ENCODE measurements at regions not wholly inside any gene's neighbourhood (a gene's known extent, or its start where the extent isn't known, plus 50 kb on each side); places are given as distances from the start of the nearest gene placed in this dataset.
"Not testable (repeated sequence)": the region's sequence is repeated elsewhere in the genome, so short reads cannot be mapped to it uniquely, and the experiment has no call there.

DNA sequence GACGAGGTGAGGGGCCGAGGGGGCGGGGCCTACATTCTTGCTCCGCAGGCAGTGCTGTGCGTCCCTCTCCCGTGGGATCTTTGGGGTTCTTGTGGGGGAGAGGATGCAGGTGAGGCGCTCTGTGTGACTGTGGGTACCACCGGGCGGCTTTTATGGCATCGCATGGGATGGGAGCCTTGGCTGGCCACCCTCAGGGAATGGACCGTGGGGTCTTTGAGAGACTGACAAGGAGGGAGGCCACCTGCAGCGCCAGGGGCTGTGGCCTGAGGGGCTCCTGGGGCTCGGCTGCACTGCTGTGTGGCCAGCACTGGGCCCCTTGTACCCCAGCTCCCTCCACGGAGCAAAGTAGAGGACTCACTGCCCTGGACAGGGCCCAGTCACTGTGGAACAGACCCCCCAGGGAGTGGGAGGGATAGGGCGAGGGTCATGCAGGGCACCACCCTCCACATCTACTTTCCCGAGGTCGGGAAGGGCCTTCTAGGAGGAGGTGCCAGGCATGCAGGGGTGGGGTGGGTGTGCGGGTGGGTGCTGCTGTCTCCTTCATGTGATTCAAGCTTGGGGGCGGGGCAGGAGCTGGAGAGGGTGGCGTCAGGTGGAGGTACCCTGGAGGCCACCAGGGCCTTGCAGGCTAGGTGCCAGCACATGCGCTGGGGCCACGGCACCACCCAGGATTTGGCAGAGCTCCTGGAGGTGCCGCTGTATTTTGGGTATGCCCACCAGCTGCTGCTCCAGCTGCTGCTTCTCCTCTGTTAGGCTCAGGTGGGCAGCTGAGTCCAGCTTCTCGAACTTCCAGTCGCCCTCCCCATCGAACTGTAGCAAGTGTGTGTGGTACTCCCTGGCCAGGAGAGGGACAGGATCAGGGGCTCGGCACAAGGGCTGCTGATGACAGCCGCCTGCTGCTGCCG lies 1072.4 kb downstream of the RPIA start:
- no peak for ATAC-seq
- peak in 2 of 4 donors; percentile 13 to 20 for DNase-seq
- Histone ChIP-seq H3K4me1 (no peaks in the 10 kb centered on the region), H3K27me3 (peaks cover 0 to 5% of the 10 kb centered on the region in 2 donors), H3K9me3 (peaks cover 0 to 6% (median 0%) of the 10 kb centered on the region in 3 donors), H3K36me3 (replicated peaks in 1 of 2; ENCODE audit: insufficient read depth in 1 of 2, low read depth in 2 of 2) (no peaks in the 10 kb centered on the region), H3K27ac (no peak overlapping the region), H3K4me3 (no peak overlapping the region)
- intact Hi-C loops (cut with DNase I): no loop called here
- TF ChIP-seq CTCF (IDR thresholded peaks at IDR 0.05) (no peak), POLR2A (IDR thresholded peaks at IDR 0.05) (no peak)
- 73 to 75% methylated on average over 25 to 29 of the region's 29 CpGs for WGBS, 2 donors

DNA sequence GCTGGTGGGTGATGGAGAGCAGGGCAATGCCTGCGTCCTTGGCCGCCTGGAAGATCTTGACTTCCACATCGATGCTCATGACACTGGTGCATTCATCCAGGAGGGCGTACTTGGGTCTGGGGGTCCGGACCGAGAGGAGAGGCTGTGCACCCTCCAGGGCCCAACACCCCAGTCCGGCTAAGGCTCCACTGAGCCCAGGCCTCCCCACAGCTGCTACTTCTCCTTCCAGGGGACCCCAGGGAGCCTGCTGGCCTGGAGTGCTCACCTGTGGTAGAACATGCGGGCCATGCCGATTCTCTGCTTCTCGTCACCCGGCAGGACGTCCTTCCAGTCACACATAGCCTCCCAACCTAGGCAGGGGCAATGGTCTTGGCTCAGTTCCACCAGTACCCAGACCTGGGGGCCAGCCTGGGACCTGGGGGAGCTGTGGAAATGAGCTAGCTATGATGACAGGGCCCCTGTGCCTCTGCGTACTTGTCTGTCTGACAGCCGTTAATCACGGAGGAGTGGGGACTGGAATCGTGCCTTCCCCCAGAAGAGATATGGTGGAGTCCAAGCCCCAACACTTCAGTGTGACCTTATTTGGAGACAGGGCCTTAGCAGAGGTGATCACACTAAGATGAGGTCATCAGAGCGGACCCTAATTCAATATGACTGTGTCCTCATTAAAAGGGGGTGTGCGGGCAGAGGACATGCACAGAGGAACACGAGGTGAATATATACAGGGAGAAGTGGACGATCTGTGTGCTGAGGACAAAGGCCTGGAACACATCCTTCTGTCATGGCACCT lies 1073.3 kb downstream of the RPIA start:
- H3K27ac ChIP-seq; H3K27me3 ChIP-seq; H3K4me3 ChIP-seq; H3K9me3 ChIP-seq; H3K36me3 ChIP-seq (replicated peaks in 1 of 2; ENCODE audit: insufficient read depth in 1 of 2, low read depth in 2 of 2); intact Hi-C loops (cut with DNase I); H3K4me1 ChIP-seq; ATAC-seq: not testable (repeated sequence)
- 78 to 88% methylated on average over 9 to 20 of the region's 20 CpGs for WGBS, 2 donors
- DNase-seq: peak in 1 of 4 donors; percentile 16

DNA sequence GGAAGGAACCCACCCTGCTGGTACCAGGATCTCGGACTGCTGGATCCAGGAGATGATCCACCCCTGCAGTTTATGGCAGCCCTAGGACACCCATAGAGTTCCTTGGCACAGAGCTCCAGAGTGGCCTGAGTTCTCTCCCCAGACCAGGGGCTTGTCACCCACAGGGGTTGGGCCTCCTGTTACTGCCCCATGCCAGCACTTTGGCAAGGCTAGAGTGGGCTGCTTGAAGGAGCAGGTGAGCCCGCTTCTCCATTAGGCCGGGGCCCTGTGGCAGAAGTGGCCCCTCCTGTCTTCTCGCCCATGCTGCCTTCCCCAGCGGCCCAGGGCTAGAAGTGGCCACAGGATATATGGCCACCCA lies 1073.9 kb downstream of the RPIA start:
- H3K27me3 ChIP-seq; H3K36me3 ChIP-seq (replicated peaks in 1 of 2; ENCODE audit: insufficient read depth in 1 of 2, low read depth in 2 of 2); H3K9me3 ChIP-seq; DNase-seq; ATAC-seq; H3K4me3 ChIP-seq; intact Hi-C loops (cut with DNase I); H3K27ac ChIP-seq; H3K4me1 ChIP-seq: not testable (repeated sequence)
- WGBS, 2 donors: 80 to 93% methylated on average over 5 of the region's 5 CpGs

DNA sequence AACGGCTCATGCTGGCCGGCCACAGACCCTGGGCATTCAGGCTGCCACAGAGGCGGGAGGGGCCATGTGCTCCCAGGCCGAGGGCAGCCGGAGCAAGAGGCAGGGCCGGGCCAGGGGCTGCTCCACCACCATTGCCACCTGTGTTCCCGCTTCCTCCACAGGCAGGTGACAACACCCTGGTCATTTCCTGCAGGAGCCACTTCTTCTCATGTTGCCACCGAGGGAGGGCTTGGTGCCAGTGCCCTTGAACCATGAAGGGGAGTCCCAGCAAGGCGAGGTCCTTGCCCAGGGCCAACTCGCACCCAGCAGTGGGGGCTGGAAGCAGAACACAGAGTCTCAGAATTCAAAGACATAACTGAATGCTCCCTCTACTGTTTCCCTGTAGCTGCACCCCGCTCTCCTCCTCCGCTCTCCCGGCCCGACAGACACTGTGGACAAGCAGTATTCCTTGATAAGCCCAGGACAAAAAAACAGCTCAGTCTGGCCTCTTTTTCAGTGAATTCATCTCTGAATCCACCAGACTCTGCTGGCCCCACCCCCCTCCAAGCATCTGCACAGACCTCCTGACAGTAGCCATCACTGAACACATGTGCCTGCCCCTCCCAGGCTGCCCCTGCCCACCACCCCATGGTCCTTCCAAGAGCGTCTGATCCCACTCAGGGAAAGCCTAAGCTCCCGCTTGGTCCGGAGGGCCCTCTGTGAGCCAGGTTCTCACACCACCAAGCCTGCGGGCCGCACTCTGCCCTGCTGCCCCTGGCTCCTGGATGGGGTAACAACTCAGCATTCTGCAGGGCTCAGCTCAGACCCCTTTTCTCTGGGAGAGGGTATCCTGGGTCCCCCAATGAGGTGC lies 1074.9 kb downstream of the RPIA start:
- DNase-seq: peak in 1 of 4 donors; percentile 8

DNA sequence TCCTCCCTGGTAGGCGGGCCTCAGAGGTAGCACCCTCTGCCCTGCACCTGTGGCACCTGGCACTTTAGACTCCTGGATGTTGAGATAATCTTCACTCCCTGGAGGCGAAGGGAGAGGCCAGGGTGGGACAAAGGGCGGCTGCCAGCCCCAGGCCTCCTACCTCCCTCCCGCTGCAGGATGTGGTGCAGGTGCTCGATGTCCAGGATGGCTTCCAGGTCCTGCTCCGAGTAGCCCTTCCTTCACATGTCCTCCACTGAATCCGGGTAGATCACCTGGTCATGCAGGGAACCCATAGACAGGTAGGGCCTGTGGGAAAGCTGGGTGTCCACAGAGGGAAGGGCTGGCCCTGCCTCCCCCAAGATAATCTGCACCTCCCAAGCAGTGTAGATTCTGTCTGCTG lies 1075.6 kb downstream of the RPIA start:
- ATAC-seq; intact Hi-C loops (cut with DNase I); H3K36me3 ChIP-seq (replicated peaks in 1 of 2; ENCODE audit: insufficient read depth in 1 of 2, low read depth in 2 of 2); H3K4me3 ChIP-seq; H3K4me1 ChIP-seq; H3K27me3 ChIP-seq; H3K9me3 ChIP-seq; H3K27ac ChIP-seq: not testable (repeated sequence)
- WGBS, 2 donors: 67 to 80% methylated on average over 2 to 7 of the region's 7 CpGs
- peak in 1 of 4 donors; percentile 11 for DNase-seq

More for the DNA sequence above, 1074.9 kb downstream of the RPIA start:
- H3K4me1 ChIP-seq; H3K27ac ChIP-seq; ATAC-seq; intact Hi-C loops (cut with DNase I); H3K9me3 ChIP-seq; H3K4me3 ChIP-seq; H3K27me3 ChIP-seq; H3K36me3 ChIP-seq (replicated peaks in 1 of 2; ENCODE audit: insufficient read depth in 1 of 2, low read depth in 2 of 2): not testable (repeated sequence)
- WGBS, 2 donors: 74 to 77% methylated on average over 10 to 19 of the region's 19 CpGs

GRCh38 chr2:89767572-89768435 lies 1076.3 kb downstream of the RPIA start:
- no peaks in the 10 kb centered on the region for H3K36me3 ChIP-seq (replicated peaks in 1 of 2; ENCODE audit: insufficient read depth in 1 of 2, low read depth in 2 of 2)
- no peaks in the 10 kb centered on the region for H3K4me1 ChIP-seq
- TF ChIP-seq POLR2A (IDR thresholded peaks at IDR 0.05) (no peak), CTCF (IDR thresholded peaks at IDR 0.05) (no peak)
- WGBS, 2 donors: 8 to 10% methylated on average over 56 to 60 of the region's 60 CpGs
- H3K27ac ChIP-seq: no peak overlapping the region
- ATAC-seq (no peak), DNase-seq (peak in 3 of 4 donors; percentile 9 to 36 (median 11))
- H3K27me3 ChIP-seq: peaks cover 0 to 5% of the 10 kb centered on the region in 2 donors
- intact Hi-C loops (cut with DNase I): no loop called here
- no peak overlapping the region for H3K4me3 ChIP-seq
- peaks cover 0 to 10% (median 0%) of the 10 kb centered on the region in 3 donors for H3K9me3 ChIP-seq

All from body of pancreas (tissue), 4 donors.